Stimulated activated naive B cell treated with anti-CD40 and anti-IgM and Interleukin-4, amounts not matched to agents 10 μg/mL and 1 μg/mL and 100 μg/mL, for 72 hours (primary cell): ENCODE measurements at regions not wholly inside any gene's neighbourhood (a gene's known extent, or its start where the extent isn't known, plus 50 kb on each side); places are given as distances from the start of the nearest gene placed in this dataset.

Source experiments
- ATAC-seq, 2 donors: fragments of 150-1000 bp; cut with Tn5 transposase; replicated peaks; 2 replicates each; pipeline ENCODE4 v1.10.0; 2021; ENCODE audit warnings: moderate library complexity in 1 of 2
- DNase-seq: peaks from one replicate; pipeline ENCODE4 v3.0.0; 2021
- H3K27ac Mint-ChIP-seq: one replicate; pipeline ENCODE4 v1.8.0; 2022; ENCODE audit warnings: mild to moderate bottlenecking, mixed read lengths
- H3K27me3 Mint-ChIP-seq, 2 donors: one replicate each; pipeline ENCODE4 v1.8.0; 2022; ENCODE audit warnings: mixed read lengths in 2 of 2
- H3K36me3 Mint-ChIP-seq, 2 donors: one replicate each; pipeline ENCODE4 v1.8.0; 2022; ENCODE audit warnings: mixed read lengths in 2 of 2, mild to moderate bottlenecking in 1 of 2
- H3K4me1 Mint-ChIP-seq, 2 donors: one replicate each; pipeline ENCODE4 v1.8.0; 2022; ENCODE audit warnings: mixed read lengths in 2 of 2, mild to moderate bottlenecking in 1 of 2
- H3K4me3 Mint-ChIP-seq, 2 donors: one replicate each; pipeline ENCODE4 v1.8.0; 2022; ENCODE audit warnings: mild to moderate bottlenecking in 2 of 2, mixed read lengths in 2 of 2, moderate library complexity in 1 of 2
- H3K9me3 Mint-ChIP-seq, 2 donors: one replicate each; pipeline ENCODE4 v1.8.0; 2022; ENCODE audit warnings: mixed read lengths in 2 of 2, mild to moderate bottlenecking in 1 of 2

- DNase-seq (no peak), ATAC-seq (no peak)
- H3K36me3 Mint-ChIP-seq, result no peaks in the 10 kb centered on the region
- H3K4me1 Mint-ChIP-seq, result no peaks in the 10 kb centered on the region
- H3K27ac Mint-ChIP-seq, result no peak overlapping the region
- H3K27me3 Mint-ChIP-seq, result no peaks in the 10 kb centered on the region
- H3K4me3 Mint-ChIP-seq, result no peak overlapping the region
- peaks cover 0 to 2% of the 10 kb centered on the region in 2 donors for H3K9me3 Mint-ChIP-seq
These were observed 586.4 kb upstream of the ZEB2 start for GRCh38 chr2:145106293-145106692.

- H3K4me3 Mint-ChIP-seq, result no peak overlapping the region
- peaks cover 0 to 2% of the 10 kb centered on the region in 2 donors for H3K9me3 Mint-ChIP-seq
- no peak overlapping the region for H3K27ac Mint-ChIP-seq
- H3K4me1 Mint-ChIP-seq, result no peaks in the 10 kb centered on the region
- ATAC-seq, result no peak
- no peaks in the 10 kb centered on the region for H3K27me3 Mint-ChIP-seq
- no peak for DNase-seq
- H3K36me3 Mint-ChIP-seq, result no peaks in the 10 kb centered on the region
These were observed 582.8 kb upstream of the ZEB2 start for GRCh38 chr2:145102706-145103105.

- peaks cover 4 to 11% of the 10 kb centered on the region in 2 donors for H3K4me1 Mint-ChIP-seq
- DNase-seq (no peak), ATAC-seq (no peak)
- H3K4me3 Mint-ChIP-seq, result no peak overlapping the region
- H3K36me3 Mint-ChIP-seq, result no peaks in the 10 kb centered on the region
- no peak overlapping the region for H3K27ac Mint-ChIP-seq
- no peaks in the 10 kb centered on the region for H3K27me3 Mint-ChIP-seq
- H3K9me3 Mint-ChIP-seq, result peaks cover 0 to 2% of the 10 kb centered on the region in 2 donors
These were observed 580.4 kb upstream of the ZEB2 start for GRCh38 chr2:145100301-145100700.

GRCh38 chr2:145096582-145096981, 576.7 kb upstream of the ZEB2 start:
- peaks cover 4 to 11% of the 10 kb centered on the region in 2 donors for H3K4me1 Mint-ChIP-seq
- DNase-seq (no peak), ATAC-seq (no peak)
- no peaks in the 10 kb centered on the region for H3K27me3 Mint-ChIP-seq
- H3K36me3 Mint-ChIP-seq, result no peaks in the 10 kb centered on the region
- H3K27ac Mint-ChIP-seq, result no peak overlapping the region
- peaks cover 0 to 6% of the 10 kb centered on the region in 2 donors for H3K9me3 Mint-ChIP-seq
- no peak overlapping the region for H3K4me3 Mint-ChIP-seq

- Mint-ChIP-seq H3K27ac (no peak overlapping the region), H3K9me3 (peaks cover under 1 to 7% of the 10 kb centered on the region in 2 donors), H3K27me3 (no peaks in the 10 kb centered on the region), H3K4me3 (no peak overlapping the region), H3K4me1 (peaks cover 4 to 11% of the 10 kb centered on the region in 2 donors), H3K36me3 (no peaks in the 10 kb centered on the region)
- no peak for ATAC-seq
- no peak for DNase-seq
These were observed 575.9 kb upstream of the ZEB2 start for GRCh38 chr2:145095641-145096435.

GRCh38 chr2:145094370-145094769, 574.5 kb upstream of the ZEB2 start:
- Mint-ChIP-seq H3K4me3 (no peak overlapping the region), H3K36me3 (no peaks in the 10 kb centered on the region), H3K4me1 (peaks cover 4 to 11% of the 10 kb centered on the region in 2 donors), H3K27me3 (no peaks in the 10 kb centered on the region), H3K9me3 (peaks cover 6 to 13% of the 10 kb centered on the region in 2 donors), H3K27ac (no peak overlapping the region)
- ATAC-seq, result no peak
- DNase-seq, result no peak

GRCh38 chr2:145091967-145092366, 572.0 kb upstream of the ZEB2 start:
- Mint-ChIP-seq H3K9me3 (peaks cover 6 to 13% of the 10 kb centered on the region in 2 donors), H3K4me1 (peaks cover 4 to 11% of the 10 kb centered on the region in 2 donors), H3K27me3 (no peaks in the 10 kb centered on the region), H3K36me3 (no peaks in the 10 kb centered on the region), H3K4me3 (no peak overlapping the region), H3K27ac (no peak overlapping the region)
- no peak for ATAC-seq
- DNase-seq, result no peak

GRCh38 chr2:145090841-145091761, 571.2 kb upstream of the ZEB2 start:
- ATAC-seq (no peak), DNase-seq (no peak)
- Mint-ChIP-seq H3K36me3 (no peaks in the 10 kb centered on the region), H3K27me3 (no peaks in the 10 kb centered on the region), H3K27ac (no peak overlapping the region), H3K4me3 (no peak overlapping the region), H3K9me3 (peaks cover 6 to 13% of the 10 kb centered on the region in 2 donors), H3K4me1 (peaks cover 4 to 5% of the 10 kb centered on the region in 2 donors)

GRCh38 chr2:145088756-145089155, 568.8 kb upstream of the ZEB2 start:
- Mint-ChIP-seq H3K36me3 (no peaks in the 10 kb centered on the region), H3K27ac (no peak overlapping the region), H3K9me3 (peaks cover 6 to 8% of the 10 kb centered on the region in 2 donors), H3K4me3 (no peak overlapping the region), H3K4me1 (no peaks in the 10 kb centered on the region), H3K27me3 (no peaks in the 10 kb centered on the region)
- DNase-seq (no peak), ATAC-seq (no peak)

- H3K9me3 Mint-ChIP-seq, result peaks cover 6% of the 10 kb centered on the region in 2 donors
- H3K36me3 Mint-ChIP-seq, result no peaks in the 10 kb centered on the region
- H3K27me3 Mint-ChIP-seq, result no peaks in the 10 kb centered on the region
- no peaks in the 10 kb centered on the region for H3K4me1 Mint-ChIP-seq
- ATAC-seq (no peak), DNase-seq (no peak)
- no peak overlapping the region for H3K4me3 Mint-ChIP-seq
- H3K27ac Mint-ChIP-seq, result no peak overlapping the region
These were observed 567.0 kb upstream of the ZEB2 start for GRCh38 chr2:145086910-145087309.

GRCh38 chr2:145085612-145086011, 565.7 kb upstream of the ZEB2 start:
- H3K27me3 Mint-ChIP-seq, result no peaks in the 10 kb centered on the region
- DNase-seq, result no peak
- ATAC-seq, result no peak
- no peak overlapping the region for H3K4me3 Mint-ChIP-seq
- H3K27ac Mint-ChIP-seq, result no peak overlapping the region
- H3K4me1 Mint-ChIP-seq, result no peaks in the 10 kb centered on the region
- H3K36me3 Mint-ChIP-seq, result no peaks in the 10 kb centered on the region
- peaks cover 4% of the 10 kb centered on the region in 2 donors for H3K9me3 Mint-ChIP-seq

- H3K36me3 Mint-ChIP-seq, result no peaks in the 10 kb centered on the region
- no peak for DNase-seq
- H3K4me3 Mint-ChIP-seq, result no peak overlapping the region
- H3K4me1 Mint-ChIP-seq, result no peaks in the 10 kb centered on the region
- ATAC-seq, result no peak
- H3K9me3 Mint-ChIP-seq, result no peaks in the 10 kb centered on the region
- no peaks in the 10 kb centered on the region for H3K27me3 Mint-ChIP-seq
- H3K27ac Mint-ChIP-seq, result no peak overlapping the region
These were observed 560.5 kb upstream of the ZEB2 start for GRCh38 chr2:145080426-145080825.

- no peak overlapping the region for H3K4me3 Mint-ChIP-seq
- DNase-seq (no peak), ATAC-seq (no peak)
- H3K27ac Mint-ChIP-seq, result no peak overlapping the region
- H3K4me1 Mint-ChIP-seq, result no peaks in the 10 kb centered on the region
- H3K36me3 Mint-ChIP-seq, result no peaks in the 10 kb centered on the region
- no peaks in the 10 kb centered on the region for H3K9me3 Mint-ChIP-seq
- no peaks in the 10 kb centered on the region for H3K27me3 Mint-ChIP-seq
These were observed 559.7 kb upstream of the ZEB2 start for GRCh38 chr2:145079641-145080040.

- Mint-ChIP-seq H3K9me3 (no peaks in the 10 kb centered on the region), H3K27me3 (no peaks in the 10 kb centered on the region), H3K27ac (no peak overlapping the region)
These were observed 559.0 kb upstream of the ZEB2 start for GRCh38 chr2:145078923-145079322.

GRCh38 chr2:145076085-145076484, 556.2 kb upstream of the ZEB2 start:
- Mint-ChIP-seq H3K36me3 (no peaks in the 10 kb centered on the region), H3K27me3 (no peaks in the 10 kb centered on the region), H3K9me3 (no peaks in the 10 kb centered on the region), H3K4me3 (no peak overlapping the region), H3K4me1 (no peaks in the 10 kb centered on the region), H3K27ac (no peak overlapping the region)
- ATAC-seq (no peak), DNase-seq (no peak)

More at GRCh38 chr2:145078923-145079322, 559.0 kb upstream of the ZEB2 start:
- ATAC-seq (no peak), DNase-seq (no peak)
- Mint-ChIP-seq H3K4me1 (no peaks in the 10 kb centered on the region), H3K36me3 (no peaks in the 10 kb centered on the region), H3K4me3 (no peak overlapping the region)
